ENCODE measurements at regions not wholly inside any gene's neighbourhood (a gene's known extent, or its start where the extent isn't known, plus 50 kb on each side); places are given as distances from the start of the nearest gene placed in this dataset.

DNA sequence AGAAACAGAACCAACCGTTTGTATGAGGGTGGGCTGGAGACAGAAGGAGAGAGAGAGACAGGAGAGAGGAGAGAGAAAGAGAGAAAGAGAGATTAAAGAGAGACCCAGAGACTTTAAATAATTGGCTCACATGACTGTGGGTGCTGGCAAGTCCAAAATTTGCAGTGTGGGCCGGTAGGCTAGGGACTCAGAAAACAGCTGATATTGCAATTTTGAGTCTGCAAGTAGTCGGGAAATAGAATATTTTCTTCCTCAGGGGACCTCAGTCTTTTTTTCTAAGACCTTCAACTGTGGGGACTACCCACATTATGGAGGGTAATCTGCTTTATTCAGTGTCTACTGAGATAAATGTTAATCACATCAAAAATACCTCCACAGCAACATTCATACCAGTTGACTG, 1439.0 kb downstream of the CDH11 start:
- TF ChIP-seq, protein P1, sequence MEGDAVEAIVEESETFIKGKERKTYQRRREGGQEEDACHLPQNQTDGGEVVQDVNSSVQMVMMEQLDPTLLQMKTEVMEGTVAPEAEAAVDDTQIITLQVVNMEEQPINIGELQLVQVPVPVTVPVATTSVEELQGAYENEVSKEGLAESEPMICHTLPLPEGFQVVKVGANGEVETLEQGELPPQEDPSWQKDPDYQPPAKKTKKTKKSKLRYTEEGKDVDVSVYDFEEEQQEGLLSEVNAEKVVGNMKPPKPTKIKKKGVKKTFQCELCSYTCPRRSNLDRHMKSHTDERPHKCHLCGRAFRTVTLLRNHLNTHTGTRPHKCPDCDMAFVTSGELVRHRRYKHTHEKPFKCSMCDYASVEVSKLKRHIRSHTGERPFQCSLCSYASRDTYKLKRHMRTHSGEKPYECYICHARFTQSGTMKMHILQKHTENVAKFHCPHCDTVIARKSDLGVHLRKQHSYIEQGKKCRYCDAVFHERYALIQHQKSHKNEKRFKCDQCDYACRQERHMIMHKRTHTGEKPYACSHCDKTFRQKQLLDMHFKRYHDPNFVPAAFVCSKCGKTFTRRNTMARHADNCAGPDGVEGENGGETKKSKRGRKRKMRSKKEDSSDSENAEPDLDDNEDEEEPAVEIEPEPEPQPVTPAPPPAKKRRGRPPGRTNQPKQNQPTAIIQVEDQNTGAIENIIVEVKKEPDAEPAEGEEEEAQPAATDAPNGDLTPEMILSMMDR (IDR thresholded peaks at IDR 0.05): no peak
- TF ChIP-seq POLR2A (IDR thresholded peaks at IDR 0.05): no peak
